Uterus (tissue), 3 donors: ENCODE measurements at regions not wholly inside any gene's neighbourhood (a gene's known extent, or its start where the extent isn't known, plus 50 kb on each side); places are given as distances from the start of the nearest gene placed in this dataset.
"Not testable (repeated sequence)": the region's sequence is repeated elsewhere in the genome, so short reads cannot be mapped to it uniquely, and the experiment has no call there.

Experiments
- DNase-seq, 2 donors: peaks; one replicate each; pipeline ENCODE4 v3.0.0-alpha.2; 2019 to 2020
- H3K27ac ChIP-seq, 2 donors: fragments of 200-600 bp; sonication (generic); 1 replicate in 1 of 2; 2 replicates in 1 of 2; pipeline ENCODE4 v1.5.1; 2016 to 2018
- H3K27me3 ChIP-seq, 2 donors: fragments of 200-600 bp; sonication (generic); one replicate each; pipeline ENCODE4 v1.5.1; 2018 to 2019; ENCODE audit warnings: control low read depth in 1 of 2
- H3K36me3 ChIP-seq, 2 donors: fragments of 200-600 bp; sonication (generic); one replicate each; pipeline ENCODE4 v1.5.1; 2019; ENCODE audit warnings: control low read depth in 1 of 2
- H3K4me1 ChIP-seq, 2 donors: fragments of 200-600 bp; sonication (generic); one replicate each; pipeline ENCODE4 v1.5.1; 2018 to 2019; ENCODE audit warnings: control low read depth in 1 of 2
- H3K4me3 ChIP-seq, 2 donors: fragments of 200-600 bp; sonication (generic); 1 replicate in 1 of 2; 2 replicates in 1 of 2; pipeline ENCODE4 v1.5.1; 2018 to 2019; ENCODE audit warnings: mild to moderate bottlenecking in 1 of 2
- H3K9me3 ChIP-seq, 2 donors: fragments of 200-600 bp; sonication (generic); one replicate each; pipeline ENCODE4 v1.5.1; 2019; ENCODE audit warnings: control low read depth in 1 of 2
- POLR2A ChIP-seq, 2 donors: fragments of 450-650 bp; IDR thresholded peaks; one replicate each; pipeline ENCODE4 v1.6.1; 2016; ENCODE audit warnings: antibody characterized with exemption in 2 of 2, mild to moderate bottlenecking in 1 of 2, moderate library complexity in 1 of 2
- intact Hi-C: fragments of 100-400 bp; cut with DNase I; formaldehyde crosslinking; loops from one replicate; pipeline ENCODE4 v1.15.1; 2023; ENCODE audit warnings: low total_unique reads
- TF ChIP-seq, protein P1 (sequence below), 4 experiments: fragments of 200-600 bp in 2 of 4; fragments of 450-650 bp in 2 of 4; sonication (generic) in 2 of 4; IDR thresholded peaks; one replicate each; pipeline ENCODE4 v1.5.1; 2016 to 2019; ENCODE audit warnings: antibody characterized with exemption in 4 of 4, mild to moderate bottlenecking in 2 of 4, moderate library complexity in 1 of 4
- donor health status: DM: yes; HTN: yes; CAD: no.

DNA sequence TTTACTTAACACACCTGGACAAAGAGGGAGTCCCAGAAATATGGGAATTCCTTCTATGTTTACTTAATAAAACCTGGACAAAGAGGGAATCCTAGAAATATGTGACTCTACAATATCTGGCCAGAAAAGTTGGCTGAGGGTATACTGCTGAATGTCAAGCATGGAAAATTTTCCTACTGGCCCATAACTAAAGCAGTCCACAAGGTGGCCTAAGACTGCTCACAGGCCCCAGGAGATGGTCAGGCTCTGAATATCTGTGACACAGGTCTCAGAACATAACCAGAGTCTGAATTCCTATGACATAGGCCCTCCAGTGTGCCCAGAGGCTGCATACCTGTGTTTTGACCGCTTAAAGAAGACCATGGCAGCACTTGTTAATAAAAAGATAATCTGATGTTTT lies 578.2 kb upstream of the NRSN1 start:
- H3K9me3 ChIP-seq, result no peaks in the 10 kb centered on the region
- no peak overlapping the region for H3K4me3 ChIP-seq
- no peak for DNase-seq
- no peaks in the 10 kb centered on the region for H3K4me1 ChIP-seq
- no peaks in the 10 kb centered on the region for H3K36me3 ChIP-seq
- TF ChIP-seq, protein P1, sequence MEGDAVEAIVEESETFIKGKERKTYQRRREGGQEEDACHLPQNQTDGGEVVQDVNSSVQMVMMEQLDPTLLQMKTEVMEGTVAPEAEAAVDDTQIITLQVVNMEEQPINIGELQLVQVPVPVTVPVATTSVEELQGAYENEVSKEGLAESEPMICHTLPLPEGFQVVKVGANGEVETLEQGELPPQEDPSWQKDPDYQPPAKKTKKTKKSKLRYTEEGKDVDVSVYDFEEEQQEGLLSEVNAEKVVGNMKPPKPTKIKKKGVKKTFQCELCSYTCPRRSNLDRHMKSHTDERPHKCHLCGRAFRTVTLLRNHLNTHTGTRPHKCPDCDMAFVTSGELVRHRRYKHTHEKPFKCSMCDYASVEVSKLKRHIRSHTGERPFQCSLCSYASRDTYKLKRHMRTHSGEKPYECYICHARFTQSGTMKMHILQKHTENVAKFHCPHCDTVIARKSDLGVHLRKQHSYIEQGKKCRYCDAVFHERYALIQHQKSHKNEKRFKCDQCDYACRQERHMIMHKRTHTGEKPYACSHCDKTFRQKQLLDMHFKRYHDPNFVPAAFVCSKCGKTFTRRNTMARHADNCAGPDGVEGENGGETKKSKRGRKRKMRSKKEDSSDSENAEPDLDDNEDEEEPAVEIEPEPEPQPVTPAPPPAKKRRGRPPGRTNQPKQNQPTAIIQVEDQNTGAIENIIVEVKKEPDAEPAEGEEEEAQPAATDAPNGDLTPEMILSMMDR (IDR thresholded peaks at IDR 0.05), result no peak
- no peak for TF ChIP-seq POLR2A (IDR thresholded peaks at IDR 0.05)
- intact Hi-C loops, result no loop called here
- no peak overlapping the region for H3K27ac ChIP-seq
- H3K27me3 ChIP-seq, result no peaks in the 10 kb centered on the region

- H3K36me3 ChIP-seq, H3K4me3 ChIP-seq, DNase-seq, intact Hi-C loops, H3K9me3 ChIP-seq, H3K27ac ChIP-seq, H3K4me1 ChIP-seq, H3K27me3 ChIP-seq: not testable (repeated sequence)
These were observed 571.1 kb upstream of the NRSN1 start for GRCh38 chr6:23554953-23555352.

DNA sequence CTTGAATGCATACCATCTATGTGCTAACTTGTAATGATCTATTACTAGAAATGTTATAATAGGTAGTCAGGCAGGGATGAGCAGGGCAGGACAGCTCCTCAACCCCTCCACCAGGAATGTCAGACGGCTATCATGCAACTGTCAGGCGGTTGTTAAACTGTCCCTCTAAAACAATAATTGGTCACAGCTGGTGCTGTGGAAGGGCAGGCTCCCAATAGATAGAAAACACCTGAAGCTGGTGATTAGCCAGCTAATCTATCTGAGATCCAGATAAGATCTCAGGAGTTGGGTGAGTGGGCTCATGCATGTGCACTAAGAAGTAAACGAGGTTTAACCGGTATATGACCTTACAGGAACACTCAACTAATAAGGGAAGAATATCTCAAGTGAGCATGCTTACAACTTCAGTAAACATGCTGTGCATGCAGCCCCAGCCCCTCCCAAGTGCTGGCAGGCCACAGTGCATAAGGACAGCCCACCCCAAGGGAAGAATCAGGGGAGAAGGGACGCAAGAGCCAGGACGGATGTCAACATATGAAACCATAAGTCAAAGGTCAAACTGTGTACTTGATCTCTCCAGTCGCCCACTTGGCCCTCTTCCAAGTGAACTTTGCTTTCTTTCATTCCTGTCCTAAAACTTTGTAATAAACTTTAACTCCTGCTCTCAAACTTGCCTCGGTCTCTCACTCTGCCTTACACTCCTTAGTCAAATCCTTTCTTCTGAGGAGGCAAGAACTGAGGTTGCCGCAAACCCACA lies 566.2 kb upstream of the NRSN1 start:
- no peak for TF ChIP-seq POLR2A (IDR thresholded peaks at IDR 0.05)
- TF ChIP-seq, protein P1 (IDR thresholded peaks at IDR 0.05), result no peak
- no peak for DNase-seq
- Histone ChIP-seq H3K9me3 (peaks cover 0 to 3% of the 10 kb centered on the region in 2 donors), H3K27ac (no peak overlapping the region), H3K4me3 (no peak overlapping the region), H3K36me3 (no peaks in the 10 kb centered on the region), H3K27me3 (no peaks in the 10 kb centered on the region), H3K4me1 (no peaks in the 10 kb centered on the region)
- intact Hi-C loops, result no loop called here

- intact Hi-C loops, result no loop called here
- peaks cover 0 to 3% of the 10 kb centered on the region in 2 donors for H3K9me3 ChIP-seq
- H3K4me3 ChIP-seq, result no peak overlapping the region
- H3K27me3 ChIP-seq, result no peaks in the 10 kb centered on the region
- DNase-seq, result no peak
- H3K4me1 ChIP-seq, result no peaks in the 10 kb centered on the region
- no peak overlapping the region for H3K27ac ChIP-seq
- H3K36me3 ChIP-seq, result no peaks in the 10 kb centered on the region
- TF ChIP-seq, protein P1 (IDR thresholded peaks at IDR 0.05), result no peak
These were observed 564.3 kb upstream of the NRSN1 start for GRCh38 chr6:23561732-23562131.

GRCh38 chr6:23562554-23562953 lies 563.5 kb upstream of the NRSN1 start:
- Histone ChIP-seq H3K27ac (no peak overlapping the region), H3K27me3 (no peaks in the 10 kb centered on the region), H3K36me3 (no peaks in the 10 kb centered on the region), H3K4me1 (no peaks in the 10 kb centered on the region), H3K9me3 (peaks cover 0 to 3% of the 10 kb centered on the region in 2 donors), H3K4me3 (no peak overlapping the region)
- DNase-seq, result no peak
- intact Hi-C loops, result no loop called here
- TF ChIP-seq, protein P1 (IDR thresholded peaks at IDR 0.05), result no peak
- TF ChIP-seq POLR2A (IDR thresholded peaks at IDR 0.05), result no peak

GRCh38 chr6:23563323-23563722 lies 562.7 kb upstream of the NRSN1 start:
- Histone ChIP-seq H3K27me3 (no peaks in the 10 kb centered on the region), H3K27ac (no peak overlapping the region), H3K9me3 (peaks cover 0 to 3% of the 10 kb centered on the region in 2 donors), H3K4me3 (no peak overlapping the region), H3K4me1 (no peaks in the 10 kb centered on the region), H3K36me3 (no peaks in the 10 kb centered on the region)
- intact Hi-C loops, result no loop called here
- TF ChIP-seq, protein P1 (IDR thresholded peaks at IDR 0.05), result no peak
- TF ChIP-seq POLR2A (IDR thresholded peaks at IDR 0.05), result no peak
- DNase-seq, result no peak
